GM21737 (cell line): ENCODE measurements at regions not wholly inside any gene's neighbourhood (a gene's known extent, or its start where the extent isn't known, plus 50 kb on each side); places are given as distances from the start of the nearest gene placed in this dataset.
"Not testable (repeated sequence)": the region's sequence is repeated elsewhere in the genome, so short reads cannot be mapped to it uniquely, and the experiment has no call there.

Experiments used
- ATAC-seq: cut with Tn5 transposase; IDR thresholded peaks from one replicate; pipeline ENCODE4 v1.9.1; 2021; ENCODE audit warnings: mild to moderate bottlenecking, moderate library complexity; ENCODE audit not compliant: unreplicated experiment

- no peak for ATAC-seq
Measured at GRCh38 chr2:66186537-66186936, 248.4 kb upstream of the MEIS1 start.

- ATAC-seq: no peak
Measured at GRCh38 chr2:66185497-66186054, 249.3 kb upstream of the MEIS1 start.

GRCh38 chr2:66177128-66177796 is 257.7 kb upstream of the MEIS1 start:
- ATAC-seq: not testable (repeated sequence)

GRCh38 chr2:66174491-66174890 is 260.4 kb upstream of the MEIS1 start:
- no peak for ATAC-seq

GRCh38 chr2:66173645-66174044 is 261.3 kb upstream of the MEIS1 start:
- no peak for ATAC-seq

GRCh38 chr2:66171530-66171929 is 263.4 kb upstream of the MEIS1 start:
- no peak for ATAC-seq

GRCh38 chr2:66170744-66171330 is 264.1 kb upstream of the MEIS1 start:
- ATAC-seq: no peak

GRCh38 chr2:66169076-66169475 is 265.8 kb upstream of the MEIS1 start:
- no peak for ATAC-seq

- no peak for ATAC-seq
Measured at GRCh38 chr2:66164470-66164869, 270.5 kb upstream of the MEIS1 start.

GRCh38 chr2:66156171-66156570 is 278.8 kb upstream of the MEIS1 start:
- no peak for ATAC-seq

- ATAC-seq: no peak
Measured at GRCh38 chr2:66153941-66154340, 281.0 kb upstream of the MEIS1 start.

GRCh38 chr2:66145490-66145889 is 289.4 kb upstream of the MEIS1 start:
- ATAC-seq: no peak

GRCh38 chr2:66144324-66144723 is 290.6 kb upstream of the MEIS1 start:
- not testable (repeated sequence) for ATAC-seq

GRCh38 chr2:66137606-66138130 is 297.3 kb upstream of the MEIS1 start:
- no peak for ATAC-seq

GRCh38 chr2:66134138-66134701 is 300.7 kb upstream of the MEIS1 start:
- no peak for ATAC-seq

GRCh38 chr2:66127656-66128055 is 307.3 kb upstream of the MEIS1 start:
- no peak for ATAC-seq

GRCh38 chr2:66127061-66127460 is 307.9 kb upstream of the MEIS1 start:
- ATAC-seq: no peak

- ATAC-seq: no peak
Measured at GRCh38 chr2:66125951-66126350, 309.0 kb upstream of the MEIS1 start.

- no peak for ATAC-seq
Measured at GRCh38 chr2:66122516-66122915, 312.4 kb upstream of the MEIS1 start.

GRCh38 chr2:66121946-66122345 is 313.0 kb upstream of the MEIS1 start:
- no peak for ATAC-seq

- no peak for ATAC-seq
Measured at GRCh38 chr2:66113988-66114625, 320.8 kb upstream of the MEIS1 start.
